HG03196 (cell line): ENCODE measurements at regions not wholly inside any gene's neighbourhood (a gene's known extent, or its start where the extent isn't known, plus 50 kb on each side); places are given as distances from the start of the nearest gene placed in this dataset.
A peak's percentile ranks its signal among the peaks of the same experiment; 100 is the strongest.
"Not testable (repeated sequence)": the region's sequence is repeated elsewhere in the genome, so short reads cannot be mapped to it uniquely, and the experiment has no call there.

Experiments
- ATAC-seq: cut with Tn5 transposase; IDR thresholded peaks from one replicate; pipeline ENCODE4 v1.9.1; 2021; ENCODE audit not compliant: unreplicated experiment

GRCh38 chr1:83520797-83521196 is 478.1 kb downstream of the TTLL7 start:
- no peak for ATAC-seq

GRCh38 chr1:83516369-83516768 is 482.6 kb downstream of the TTLL7 start:
- ATAC-seq: no peak

- ATAC-seq: no peak
Observed at GRCh38 chr1:83515578-83516154, 483.3 kb downstream of the TTLL7 start.

- no peak for ATAC-seq
Observed at GRCh38 chr1:83512373-83513193, 486.3 kb downstream of the TTLL7 start.

DNA sequence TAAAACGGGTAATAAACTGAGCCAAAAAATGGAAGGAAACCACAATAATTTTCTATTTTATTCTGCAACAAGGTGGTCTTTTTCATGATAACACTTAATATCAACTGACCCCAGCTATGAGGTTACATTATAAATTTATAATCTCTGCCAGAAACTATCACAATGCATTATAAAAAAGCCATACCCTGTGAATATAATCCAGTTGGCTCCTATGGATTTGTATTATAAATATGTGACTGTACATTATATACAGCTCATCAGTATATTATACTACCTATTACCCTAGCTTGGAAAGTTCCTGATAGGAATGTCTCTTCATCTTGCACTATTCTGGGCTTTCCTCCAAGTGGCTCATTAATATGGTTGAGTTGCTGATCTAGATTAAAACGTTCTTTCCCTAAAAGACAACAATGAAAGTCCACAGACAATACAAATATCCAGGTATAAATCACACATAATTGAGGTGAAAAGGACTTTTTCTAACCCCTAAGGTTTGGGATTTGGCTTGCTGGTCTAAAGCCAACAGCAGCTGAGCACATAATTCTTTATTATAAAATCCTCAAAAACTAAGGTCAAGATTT is 487.7 kb downstream of the TTLL7 start:
- ATAC-seq: no peak

DNA sequence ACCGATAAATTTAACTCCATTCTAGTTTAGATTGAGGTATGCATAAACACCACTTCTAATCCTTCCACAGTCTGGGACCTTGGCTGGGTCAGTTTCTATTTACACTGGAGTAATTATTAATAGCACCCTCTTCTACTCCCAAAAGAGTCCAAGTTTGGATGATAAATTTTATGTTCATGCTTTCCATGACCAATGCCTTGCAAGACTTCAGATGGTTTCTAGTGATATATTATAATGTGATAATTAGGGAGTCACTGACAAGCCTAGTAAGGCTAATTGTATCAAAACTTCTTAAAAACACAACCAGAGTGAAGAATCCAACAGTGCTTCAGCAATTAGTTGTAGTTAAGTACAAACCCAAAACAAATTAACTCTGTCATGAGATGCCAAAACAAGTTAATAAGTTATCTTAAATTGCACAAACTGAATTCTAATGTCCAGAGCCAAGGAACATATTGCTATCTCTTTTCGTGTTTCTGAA is 489.6 kb downstream of the TTLL7 start:
- ATAC-seq: no peak

- peak; percentile 96 for ATAC-seq
Observed at GRCh38 chr1:83508485-83509151, 490.3 kb downstream of the TTLL7 start.

- ATAC-seq: no peak
Observed at GRCh38 chr1:83505148-83505547, 493.8 kb downstream of the TTLL7 start.

- ATAC-seq: no peak
Observed at GRCh38 chr1:83503153-83503552, 495.8 kb downstream of the TTLL7 start.

GRCh38 chr1:83500987-83501591 is 497.8 kb downstream of the TTLL7 start:
- ATAC-seq: peak; percentile 88

- ATAC-seq: no peak
Observed at GRCh38 chr1:83500531-83500930, 498.4 kb downstream of the TTLL7 start.

- ATAC-seq: peak; percentile 40
Observed at GRCh38 chr1:83499998-83500397, 498.9 kb downstream of the TTLL7 start.

- ATAC-seq: no peak
Observed at GRCh38 chr1:83497563-83497962, 501.4 kb downstream of the TTLL7 start.

DNA sequence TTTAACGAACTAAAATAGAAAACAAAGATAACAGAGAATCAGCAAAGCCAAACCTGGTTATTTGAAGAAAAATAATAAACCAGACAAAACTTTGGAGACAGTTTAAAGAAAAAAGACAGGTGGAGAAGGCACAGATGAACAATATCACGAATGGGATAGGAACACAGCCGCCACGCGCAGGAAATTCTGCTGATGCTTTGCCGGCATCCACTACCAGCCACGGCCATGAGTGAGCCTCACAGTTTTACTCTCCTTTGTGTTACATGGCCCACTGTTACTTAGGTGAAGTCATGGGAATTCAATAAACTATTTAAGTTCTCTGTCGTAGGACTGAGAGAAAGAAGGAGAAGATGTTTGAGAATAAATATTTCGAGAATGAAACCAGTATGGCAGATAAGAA is 503.4 kb downstream of the TTLL7 start:
- ATAC-seq: no peak

DNA sequence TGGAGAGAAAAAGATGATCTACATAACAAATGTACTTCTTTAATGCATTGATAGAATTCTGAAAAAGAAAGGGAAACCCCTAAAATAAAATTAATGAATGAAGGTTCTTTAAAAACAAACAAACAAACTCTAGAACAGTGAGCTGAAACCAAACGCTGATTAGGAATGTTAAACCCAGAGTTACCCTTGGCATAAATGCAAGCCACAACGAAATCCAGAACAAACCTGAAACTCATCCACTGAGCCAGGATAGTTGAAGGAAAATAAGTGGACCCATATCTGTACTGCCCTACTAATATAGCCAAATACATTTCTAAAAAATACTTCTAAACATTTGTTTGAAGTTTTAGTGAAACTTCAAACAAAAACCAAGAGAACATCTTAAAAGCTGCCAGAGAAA is 505.3 kb downstream of the TTLL7 start:
- no peak for ATAC-seq

DNA sequence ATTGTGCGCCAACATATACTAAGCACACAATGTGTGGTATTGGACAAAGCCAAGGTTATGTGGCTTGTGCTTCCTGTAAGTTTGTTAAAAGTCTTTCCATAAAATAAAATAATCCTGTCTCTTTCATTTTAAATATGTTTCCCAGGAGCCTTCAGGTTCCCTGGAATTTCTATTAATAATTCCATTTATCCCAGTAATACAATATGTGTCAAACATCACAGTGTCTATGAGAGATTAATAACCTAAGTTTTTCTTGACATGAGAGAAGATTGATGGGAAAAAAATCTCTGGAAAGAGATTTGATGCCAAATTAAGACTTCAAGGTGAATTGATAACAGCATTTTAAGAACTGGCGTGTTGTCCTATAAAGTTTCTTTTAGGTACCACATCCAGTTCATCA is 507.0 kb downstream of the TTLL7 start:
- ATAC-seq: no peak

DNA sequence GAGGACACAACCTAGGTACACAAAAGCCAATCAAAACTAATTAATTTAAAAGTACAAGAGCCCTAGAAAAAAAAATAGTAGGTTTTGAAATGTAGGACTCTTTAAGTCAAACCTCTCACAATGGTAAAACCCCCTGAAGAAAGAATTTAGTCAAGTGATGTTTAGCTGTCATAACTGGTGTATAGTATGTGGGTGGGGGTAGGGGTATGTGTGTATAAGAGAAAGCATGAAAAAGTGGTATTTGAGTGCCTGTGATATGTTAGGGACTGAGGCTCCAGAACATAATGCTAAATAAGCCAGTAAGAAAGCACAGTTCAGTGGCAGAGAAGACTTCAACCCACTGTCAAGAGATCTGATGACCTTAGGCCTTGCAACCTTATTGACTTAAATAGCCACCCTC is 507.9 kb downstream of the TTLL7 start:
- no peak for ATAC-seq

GRCh38 chr1:83488105-83488504 is 510.8 kb downstream of the TTLL7 start:
- peak; percentile 86 for ATAC-seq

- not testable (repeated sequence) for ATAC-seq
Observed at GRCh38 chr1:83487460-83487859, 511.5 kb downstream of the TTLL7 start.

- ATAC-seq: peak; percentile 29
Observed at GRCh38 chr1:83485314-83486019, 513.5 kb downstream of the TTLL7 start.

GRCh38 chr1:83481284-83481683 is 517.6 kb downstream of the TTLL7 start:
- ATAC-seq: not testable (repeated sequence)
